SKM-1 treated with dmso at 0.1 percent for 144 hours (cell line): ENCODE measurements at regions not wholly inside any gene's neighbourhood (a gene's known extent, or its start where the extent isn't known, plus 50 kb on each side); places are given as distances from the start of the nearest gene placed in this dataset.
"Not testable (repeated sequence)": the region's sequence is repeated elsewhere in the genome, so short reads cannot be mapped to it uniquely, and the experiment has no call there.

ENCODE experiments used
- DNase-seq: peaks from one replicate; lab custom pipeline; 2025; ENCODE audit not compliant: unreplicated experiment; lab: John Stamatoyannopoulos, UW

DNA sequence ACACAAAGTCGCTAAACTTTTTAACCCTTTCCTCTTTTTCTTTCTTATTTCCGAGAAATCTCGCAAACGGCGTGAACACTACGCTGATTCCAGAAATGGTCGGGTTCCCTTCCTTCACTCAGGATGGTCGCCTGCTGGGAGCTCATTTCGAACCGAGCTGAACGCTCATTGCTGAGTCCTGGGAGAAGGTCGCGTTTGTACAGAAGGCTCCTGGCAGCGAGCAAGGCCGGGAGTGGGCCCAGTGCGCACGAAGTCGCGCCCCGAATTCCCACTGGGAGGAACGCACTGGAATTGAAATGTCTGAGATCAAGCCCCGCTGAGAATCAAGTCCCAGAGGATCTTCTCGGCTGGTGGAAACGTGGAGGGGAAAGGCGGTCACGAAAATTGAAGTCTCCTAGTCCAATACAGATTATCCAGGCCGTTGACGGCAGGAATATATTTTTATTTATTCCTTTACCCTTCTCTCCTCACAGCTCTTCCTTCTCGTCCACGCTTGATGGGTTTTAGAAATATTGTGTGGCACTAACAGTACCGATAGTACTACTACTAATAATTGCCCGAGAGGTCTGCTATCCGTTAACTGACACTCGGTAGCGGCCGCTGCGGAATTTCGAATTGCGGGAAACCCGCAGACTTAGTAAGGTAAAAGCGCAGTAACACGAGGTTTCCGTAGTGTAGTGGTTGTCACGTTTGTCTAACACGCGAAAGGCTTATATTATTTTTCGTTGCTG, 207.2 kb upstream of the ZNF184 start:
- DNase-seq = no peak

DNA sequence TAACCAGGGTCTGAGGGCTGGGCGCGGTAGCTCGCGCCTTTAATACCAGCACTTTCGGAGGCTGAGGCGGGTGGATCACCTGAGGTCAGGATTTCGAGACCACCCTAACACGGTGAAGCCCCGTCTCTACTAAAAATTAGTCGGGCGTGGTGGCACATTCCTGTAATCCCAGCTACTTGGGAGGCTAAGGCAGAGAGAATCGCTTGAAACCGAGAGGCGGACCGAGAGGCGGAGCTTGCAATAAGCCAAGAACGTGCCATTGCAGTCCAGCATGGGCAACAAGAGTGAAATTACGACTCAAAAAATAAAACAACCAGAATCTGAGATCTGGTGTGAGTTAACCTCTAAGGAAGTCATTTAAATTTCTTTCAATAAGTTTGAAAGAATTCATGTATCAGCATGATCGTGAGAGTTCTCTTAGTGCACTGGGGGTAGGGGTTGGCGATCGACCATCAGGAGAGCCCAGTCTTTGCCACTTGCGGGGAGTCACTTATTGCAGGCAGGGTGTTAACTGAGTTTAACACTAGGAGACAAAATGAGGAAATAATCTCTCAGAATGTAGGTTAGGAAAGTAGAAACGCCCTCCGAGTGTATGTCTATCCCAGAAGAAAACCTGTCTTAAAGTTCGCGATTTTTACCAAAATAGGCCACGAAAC, 206.5 kb upstream of the ZNF184 start:
- no peak for DNase-seq

GRCh38 chr6:27678469-27678868, 205.6 kb upstream of the ZNF184 start:
- no peak for DNase-seq

- DNase-seq = no peak
Observed at GRCh38 chr6:27674882-27675281, 202.0 kb upstream of the ZNF184 start.

- DNase-seq = peak; percentile 67
Observed at GRCh38 chr6:27672113-27672799, 199.4 kb upstream of the ZNF184 start.

DNA sequence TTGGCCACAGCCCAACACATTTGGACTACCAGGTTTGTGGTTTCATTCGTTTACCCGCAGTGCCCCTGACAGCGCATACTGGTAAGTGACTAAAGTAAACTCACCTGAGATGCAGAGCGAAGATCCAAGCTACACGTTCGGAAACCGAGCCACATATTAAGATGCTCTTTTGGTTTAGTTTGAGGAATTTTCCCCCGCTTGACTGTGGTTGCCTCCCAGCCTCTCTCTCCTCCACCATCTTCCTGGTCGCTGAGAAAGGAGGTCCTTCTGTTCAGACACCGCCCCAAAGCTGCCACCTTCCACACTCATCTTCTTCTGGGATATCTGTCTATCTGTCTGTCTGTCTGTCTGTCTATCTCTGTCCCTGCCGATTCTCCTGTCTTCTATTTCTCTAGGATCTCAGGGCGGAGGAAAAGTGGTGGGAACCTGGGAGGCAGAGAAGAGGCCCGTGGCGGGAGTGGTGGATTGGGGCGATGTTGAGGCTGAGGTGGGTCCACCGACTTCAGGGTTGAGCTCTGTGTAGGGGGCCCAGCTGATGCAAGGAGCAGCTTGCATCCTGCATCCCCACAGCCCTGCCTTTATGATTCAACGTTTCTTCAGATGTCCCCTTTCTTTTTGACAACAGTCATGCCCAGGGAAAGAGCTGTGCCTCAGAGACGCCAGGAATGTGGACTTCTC, 196.9 kb upstream of the ZNF184 start:
- DNase-seq = no peak

- DNase-seq = no peak
Observed at GRCh38 chr6:27669295-27669623, 196.4 kb upstream of the ZNF184 start.

DNA sequence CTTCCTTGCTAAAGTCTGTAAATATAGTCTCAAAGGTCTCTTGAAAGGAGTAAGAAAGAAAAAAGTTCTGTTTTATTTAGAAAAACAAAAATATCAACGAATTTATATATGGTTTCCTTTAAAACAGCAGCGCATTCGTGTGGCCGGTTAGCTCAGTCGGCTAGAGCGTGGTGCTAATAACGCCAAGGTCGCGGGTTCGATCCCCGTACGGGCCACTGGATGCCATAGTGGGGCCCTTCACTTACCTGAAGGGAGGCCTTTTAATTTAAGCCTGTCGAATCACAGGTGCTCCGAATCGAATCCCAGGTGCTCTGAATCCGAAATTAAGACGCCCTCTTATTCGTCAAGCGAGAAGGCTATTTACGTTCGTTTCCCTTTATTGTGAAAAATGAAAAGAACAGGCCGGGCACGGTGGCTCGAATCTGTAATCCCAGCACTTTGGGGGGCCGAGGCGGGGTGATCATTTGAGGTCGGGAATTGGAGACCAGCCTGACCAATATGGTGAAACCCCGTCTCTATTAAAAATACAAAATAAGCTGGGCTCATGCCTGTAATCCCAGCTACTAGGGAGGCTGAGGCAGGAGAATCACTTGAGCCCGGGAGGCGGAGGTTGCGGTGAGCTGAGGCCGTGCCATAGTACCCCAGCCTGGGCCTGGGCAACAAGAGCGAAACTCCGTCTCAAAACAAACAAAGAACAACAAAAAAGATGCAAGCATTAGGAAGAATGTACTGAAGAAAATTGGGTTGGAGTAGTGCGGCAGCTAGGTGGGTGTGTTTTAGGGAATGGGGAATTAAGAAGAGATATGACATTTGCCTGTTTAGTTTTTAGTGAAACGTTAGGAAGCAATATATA, 195.8 kb upstream of the ZNF184 start:
- DNase-seq = peak; percentile 45

GRCh38 chr6:27667657-27668441, 194.9 kb upstream of the ZNF184 start:
- peak; percentile 38 for DNase-seq

DNA sequence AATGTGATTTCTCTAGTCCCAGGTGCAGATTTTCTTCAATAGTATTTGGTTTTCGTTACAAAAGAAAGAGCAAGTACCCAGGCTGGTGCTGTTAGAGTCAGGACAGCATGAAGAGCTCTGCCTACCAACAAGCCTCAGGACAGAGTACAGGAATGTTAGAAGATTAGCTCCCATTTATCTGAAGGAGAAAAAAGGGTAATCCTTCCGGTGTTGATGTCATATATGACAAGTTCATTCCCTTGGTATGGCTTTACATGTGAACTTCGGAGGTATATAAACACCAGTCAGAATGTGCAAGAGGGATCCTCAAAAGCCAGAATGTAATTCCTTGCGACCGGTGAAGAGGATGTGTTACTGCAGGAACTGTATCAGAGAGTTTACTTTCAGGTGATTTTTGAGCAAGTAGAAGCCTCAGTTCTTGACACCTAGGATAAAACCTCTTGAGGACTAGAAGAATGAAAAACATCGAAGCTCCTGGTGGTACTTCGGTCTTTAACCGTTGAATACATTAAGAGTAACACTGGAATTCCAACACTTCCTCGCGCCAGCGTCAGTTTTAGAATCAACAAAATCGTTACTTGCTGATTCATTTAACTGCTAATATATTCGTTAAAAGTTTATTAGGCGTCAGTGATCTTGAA, 194.2 kb upstream of the ZNF184 start:
- DNase-seq = no peak

GRCh38 chr6:27662769-27663168, 189.9 kb upstream of the ZNF184 start:
- DNase-seq = no peak

GRCh38 chr6:27662212-27662611, 189.3 kb upstream of the ZNF184 start:
- DNase-seq = not testable (repeated sequence)

- not testable (repeated sequence) for DNase-seq
Observed at GRCh38 chr6:27653143-27653825, 180.4 kb upstream of the ZNF184 start.

DNA sequence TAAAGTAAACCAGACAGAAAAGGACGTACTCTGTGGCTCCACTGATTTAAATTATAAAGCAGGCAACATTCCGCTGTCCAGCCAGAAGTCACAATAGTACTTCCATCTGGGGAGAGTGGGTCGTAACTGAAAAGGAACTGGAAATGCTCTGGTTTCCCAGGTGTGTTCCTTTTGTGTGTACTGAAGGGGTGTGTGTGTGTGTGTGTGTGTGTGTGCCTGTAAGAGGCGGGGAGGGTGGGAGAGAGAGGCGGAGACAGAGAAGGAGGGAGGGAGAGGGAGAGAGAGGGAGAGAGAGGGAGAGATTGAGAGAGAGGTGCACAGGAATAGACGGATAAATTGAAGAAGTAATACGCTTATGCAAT, 178.4 kb upstream of the ZNF184 start:
- no peak for DNase-seq

DNA sequence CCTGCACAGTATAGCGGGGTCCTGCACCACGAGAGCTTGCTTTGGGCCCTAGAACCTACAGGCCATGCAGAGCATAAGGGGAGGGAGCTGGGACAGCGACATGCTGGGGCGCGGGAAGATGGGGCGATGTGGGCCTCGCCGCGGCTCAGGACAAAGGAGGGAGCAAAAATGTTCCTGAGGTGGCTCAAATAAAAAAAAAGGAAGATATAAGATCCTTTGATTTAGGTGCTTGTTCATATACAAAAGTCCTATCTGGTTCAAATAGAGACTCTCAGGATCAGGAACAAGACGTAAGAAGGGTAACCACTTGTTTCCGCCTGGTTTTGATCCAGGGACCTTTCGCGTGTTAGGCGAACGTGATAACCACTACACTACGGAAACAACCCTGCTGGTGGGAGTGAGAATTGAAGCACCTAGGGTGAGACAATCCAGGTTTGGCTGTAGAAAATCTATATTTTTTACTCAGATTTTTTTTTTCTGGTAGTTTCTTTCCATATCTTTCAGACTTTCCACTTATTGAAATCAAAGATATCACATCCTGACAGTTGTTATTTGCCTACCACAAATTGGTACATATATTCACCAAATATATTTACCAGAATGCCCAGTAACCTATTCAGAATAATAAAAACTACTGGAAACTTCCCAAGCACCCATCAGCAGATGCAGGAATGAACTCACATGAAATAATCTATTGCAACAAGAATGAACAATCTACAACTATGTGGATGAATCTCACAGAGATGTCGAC, 177.9 kb upstream of the ZNF184 start:
- peak; percentile 20 for DNase-seq

DNA sequence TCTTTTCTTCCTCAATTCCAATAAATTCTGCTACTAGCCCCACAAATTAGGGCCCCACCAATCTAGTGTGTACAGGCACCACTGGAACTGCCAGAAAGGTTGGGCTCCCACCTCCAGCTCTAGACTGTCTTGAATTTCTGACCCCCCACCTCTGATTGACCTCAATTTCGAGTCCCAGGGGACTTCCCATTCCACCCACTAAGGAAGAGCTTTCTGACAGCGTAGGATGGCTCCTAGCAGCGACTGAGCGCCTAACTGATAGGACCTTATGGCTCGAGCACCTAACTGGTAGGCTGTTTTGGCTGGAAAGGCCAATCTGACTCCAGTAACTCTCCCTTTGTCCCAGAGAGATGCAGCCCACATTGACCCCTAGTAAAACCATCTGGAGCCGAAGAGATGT, 171.6 kb upstream of the ZNF184 start:
- DNase-seq = no peak

DNA sequence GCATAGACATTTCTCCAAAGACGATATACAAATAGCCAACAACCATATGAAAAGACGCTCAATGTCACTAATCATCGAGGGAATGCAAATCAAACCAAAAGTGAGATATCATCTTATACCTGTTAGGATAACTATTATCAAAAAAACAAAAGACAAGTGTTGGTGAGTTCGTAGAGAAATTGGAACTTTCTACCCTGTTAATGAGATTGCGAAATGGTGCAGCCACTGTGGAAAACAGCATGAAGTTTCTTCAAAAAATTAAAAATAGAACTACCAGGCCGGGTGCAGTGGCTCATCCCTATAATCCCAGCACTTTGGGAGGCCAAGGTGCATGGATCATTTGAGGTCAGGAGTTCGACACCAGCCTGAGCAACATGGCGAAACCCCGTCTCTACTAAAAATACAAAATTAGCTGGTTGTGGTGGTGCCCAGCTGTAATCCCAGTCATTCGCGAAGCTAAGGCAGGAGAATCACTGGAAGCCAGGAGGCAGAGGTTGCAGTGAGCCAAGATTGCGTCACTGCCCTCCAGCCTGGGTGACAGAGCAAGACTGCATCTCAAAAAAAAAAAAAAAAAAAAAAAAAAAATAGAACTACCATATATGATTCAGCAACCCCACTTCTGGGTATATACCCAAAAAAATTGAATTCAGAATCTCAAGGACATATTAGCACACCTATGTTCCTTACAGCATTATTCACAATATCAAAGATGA, 170.0 kb upstream of the ZNF184 start:
- DNase-seq = no peak

GRCh38 chr6:27635886-27636285, 163.0 kb upstream of the ZNF184 start:
- DNase-seq = not testable (repeated sequence)
